GM23338 (cell line): ENCODE measurements at regions not wholly inside any gene's neighbourhood (a gene's known extent, or its start where the extent isn't known, plus 50 kb on each side); places are given as distances from the start of the nearest gene placed in this dataset.
A peak's percentile ranks its signal among the peaks of the same experiment; 100 is the strongest.

Source experiments
- CREB1 ChIP-seq: fragments of 250-450 bp; sonication (Bioruptor Pico); IDR thresholded peaks from 2 replicates; pipeline ENCODE4 v1.5.0; 2020; ENCODE audit warnings: low read depth, mild to moderate bottlenecking, moderate library complexity
- EZH2 ChIP-seq: fragments of 200-600 bp; sonication (generic); IDR thresholded peaks from one replicate; pipeline ENCODE4 v1.8.0; 2017; ENCODE audit warnings: antibody characterized with exemption, mild to moderate bottlenecking, low read depth; ENCODE audit not compliant: unreplicated experiment
- EZH2phosphoT487 ChIP-seq: fragments of 200-600 bp; sonication (generic); IDR thresholded peaks from one replicate; pipeline ENCODE4 v1.8.1; 2018; ENCODE audit warnings: antibody characterized with exemption; ENCODE audit not compliant: unreplicated experiment
- JUNB ChIP-seq: IDR thresholded peaks from one replicate; pipeline ENCODE4 v1.6.1; 2016; ENCODE audit warnings: antibody characterized with exemption; ENCODE audit not compliant: unreplicated experiment
- NANOG ChIP-seq: IDR thresholded peaks from 2 replicates; pipeline ENCODE4 v1.6.1; 2016; ENCODE audit warnings: antibody characterized with exemption, borderline replicate concordance
- POLR2AphosphoS5 ChIP-seq: IDR thresholded peaks from 2 replicates; pipeline ENCODE4 v1.6.1; 2016; ENCODE audit warnings: antibody characterized with exemption, low read depth
- REST ChIP-seq: IDR thresholded peaks from one replicate; pipeline ENCODE4 v1.6.1; 2018; ENCODE audit warnings: antibody characterized with exemption; ENCODE audit not compliant: unreplicated experiment
- STAT1 ChIP-seq: IDR thresholded peaks from one replicate; pipeline ENCODE4 v1.6.1; 2016; ENCODE audit warnings: antibody characterized with exemption; ENCODE audit not compliant: unreplicated experiment
- ZNF331 ChIP-seq: fragments of 250-450 bp; sonication (Bioruptor Pico); IDR thresholded peaks from 2 replicates; pipeline ENCODE4 v1.5.0; 2020; ENCODE audit warnings: low read depth, mild to moderate bottlenecking, moderate library complexity
- TF ChIP-seq, protein P1 (sequence below), 2 experiments: fragments of 200-600 bp in 1 of 2; sonication (generic) in 1 of 2; conservative IDR thresholded peaks; 2 replicates each; pipeline versions ENCODE4 v1.5.1 to v1.6.1; 2016 to 2017; ENCODE audit warnings: antibody characterized with exemption in 2 of 2, low read depth in 2 of 2, mild to moderate bottlenecking in 2 of 2, moderate library complexity in 1 of 2
- TF ChIP-seq, protein P2 (sequence below): IDR thresholded peaks from 2 replicates; pipeline ENCODE4 v1.6.1; 2016; ENCODE audit warnings: antibody characterized with exemption

GRCh38 chr22:22329792-22330191 lies 85.2 kb downstream of the VPREB1 start:
- TF ChIP-seq ZNF331 (CRISPR knock-in tag) (no peak), EZH2 (peak; percentile 23), EZH2phosphoT487 (no peak), REST (no peak), POLR2AphosphoS5 (no peak), JUNB (no peak), CREB1 (CRISPR knock-in tag) (no peak), STAT1 (no peak), NANOG (no peak)
- TF ChIP-seq, protein P1, sequence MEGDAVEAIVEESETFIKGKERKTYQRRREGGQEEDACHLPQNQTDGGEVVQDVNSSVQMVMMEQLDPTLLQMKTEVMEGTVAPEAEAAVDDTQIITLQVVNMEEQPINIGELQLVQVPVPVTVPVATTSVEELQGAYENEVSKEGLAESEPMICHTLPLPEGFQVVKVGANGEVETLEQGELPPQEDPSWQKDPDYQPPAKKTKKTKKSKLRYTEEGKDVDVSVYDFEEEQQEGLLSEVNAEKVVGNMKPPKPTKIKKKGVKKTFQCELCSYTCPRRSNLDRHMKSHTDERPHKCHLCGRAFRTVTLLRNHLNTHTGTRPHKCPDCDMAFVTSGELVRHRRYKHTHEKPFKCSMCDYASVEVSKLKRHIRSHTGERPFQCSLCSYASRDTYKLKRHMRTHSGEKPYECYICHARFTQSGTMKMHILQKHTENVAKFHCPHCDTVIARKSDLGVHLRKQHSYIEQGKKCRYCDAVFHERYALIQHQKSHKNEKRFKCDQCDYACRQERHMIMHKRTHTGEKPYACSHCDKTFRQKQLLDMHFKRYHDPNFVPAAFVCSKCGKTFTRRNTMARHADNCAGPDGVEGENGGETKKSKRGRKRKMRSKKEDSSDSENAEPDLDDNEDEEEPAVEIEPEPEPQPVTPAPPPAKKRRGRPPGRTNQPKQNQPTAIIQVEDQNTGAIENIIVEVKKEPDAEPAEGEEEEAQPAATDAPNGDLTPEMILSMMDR (conservative IDR thresholded peaks at IDR 0.05; ENCODE audit: low read depth in 2 of 2): no peak
- TF ChIP-seq, protein P2, sequence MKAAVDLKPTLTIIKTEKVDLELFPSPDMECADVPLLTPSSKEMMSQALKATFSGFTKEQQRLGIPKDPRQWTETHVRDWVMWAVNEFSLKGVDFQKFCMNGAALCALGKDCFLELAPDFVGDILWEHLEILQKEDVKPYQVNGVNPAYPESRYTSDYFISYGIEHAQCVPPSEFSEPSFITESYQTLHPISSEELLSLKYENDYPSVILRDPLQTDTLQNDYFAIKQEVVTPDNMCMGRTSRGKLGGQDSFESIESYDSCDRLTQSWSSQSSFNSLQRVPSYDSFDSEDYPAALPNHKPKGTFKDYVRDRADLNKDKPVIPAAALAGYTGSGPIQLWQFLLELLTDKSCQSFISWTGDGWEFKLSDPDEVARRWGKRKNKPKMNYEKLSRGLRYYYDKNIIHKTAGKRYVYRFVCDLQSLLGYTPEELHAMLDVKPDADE: no peak
